ENCODE measurements at regions not wholly inside any gene's neighbourhood (a gene's known extent, or its start where the extent isn't known, plus 50 kb on each side); places are given as distances from the start of the nearest gene placed in this dataset.

DNA sequence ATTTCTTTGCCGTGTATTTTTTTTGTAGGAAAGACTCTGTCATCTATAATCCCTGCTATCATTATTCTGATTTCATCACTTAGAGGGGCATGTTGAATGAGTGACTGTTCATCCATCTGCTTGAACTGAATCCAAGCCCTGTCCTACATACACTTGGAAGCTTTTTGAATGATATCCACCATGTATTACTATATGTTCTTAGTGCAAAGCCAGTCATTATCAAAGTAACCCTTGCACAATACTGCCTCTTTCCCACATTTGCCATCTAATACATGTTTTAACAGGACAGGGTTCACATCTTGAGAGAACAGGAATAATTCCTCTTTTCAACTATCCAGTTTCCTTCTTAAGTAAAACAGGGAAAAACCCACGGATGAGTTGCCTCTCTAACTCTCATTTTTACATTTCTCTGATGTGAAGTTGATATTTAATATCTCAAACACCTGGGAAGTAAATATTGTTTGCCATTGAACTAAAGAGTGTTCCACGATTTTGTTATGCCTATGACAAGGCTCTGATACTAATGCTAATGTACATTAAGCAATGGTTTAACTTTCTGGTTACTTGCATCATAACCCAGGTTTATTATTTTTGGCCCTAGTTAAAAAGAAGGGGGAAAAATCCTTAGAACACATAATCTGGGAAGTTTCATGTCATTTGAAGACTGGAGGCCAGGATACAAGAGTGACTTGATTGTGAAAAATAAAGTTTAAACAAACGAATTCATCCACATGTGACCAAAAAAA is 103.7 kb upstream of the TARS1 start:
- Histone ChIP-seq H2AFZ (ENCODE audit: low read depth, low read length) (no peak overlapping the region), H3K36me3 (ENCODE audit: insufficient read depth, low read length) (no peaks in the 10 kb centered on the region), H3K27me3 (ENCODE audit: insufficient read depth, low read length) (no peaks in the 10 kb centered on the region), H3K4me2 (ENCODE audit: low read length) (peak overlapping the region; percentile 3), H4K20me1 (ENCODE audit: insufficient read depth, low read length) (no peaks in the 10 kb centered on the region), H3K4me1 (ENCODE audit: insufficient read depth, low read length) (no peaks in the 10 kb centered on the region), H3K9me3 (ENCODE audit: insufficient read depth, low read depth, low read length) (no peaks in the 10 kb centered on the region), H3K27ac (ENCODE audit: low read depth, low read length) (no peak overlapping the region), H3K9ac (ENCODE audit: low read length) (no peak overlapping the region), H3K4me3 (ENCODE audit: insufficient read depth, low read depth, low read length) (no peak overlapping the region), H3K79me2 (ENCODE audit: insufficient read depth, low read length) (no peaks in the 10 kb centered on the region)
- no peaks in the 10 kb centered on the region for H3K36me3 Mint-ChIP-seq (ENCODE audit: low read depth, unreplicated experiment)
- no peaks in the 10 kb centered on the region for H3K9me3 Mint-ChIP-seq (ENCODE audit: unreplicated experiment)
- peak; percentile 84 for FAIRE-seq
- no peak overlapping the region for H3K4me3 Mint-ChIP-seq (ENCODE audit: unreplicated experiment)
- no peak for TF ChIP-seq EZH2 (IDR thresholded peaks at IDR 0.05; ENCODE audit: insufficient read depth, low read length)
- H3K27me3 Mint-ChIP-seq (ENCODE audit: low read depth, unreplicated experiment): no peaks in the 10 kb centered on the region
- no peaks in the 10 kb centered on the region for H3K4me1 Mint-ChIP-seq (ENCODE audit: low read depth, unreplicated experiment)
- DNase-seq (ENCODE audit: low read depth): peak; percentile 49
- no peak overlapping the region for H3K27ac Mint-ChIP-seq (ENCODE audit: unreplicated experiment)

DNA sequence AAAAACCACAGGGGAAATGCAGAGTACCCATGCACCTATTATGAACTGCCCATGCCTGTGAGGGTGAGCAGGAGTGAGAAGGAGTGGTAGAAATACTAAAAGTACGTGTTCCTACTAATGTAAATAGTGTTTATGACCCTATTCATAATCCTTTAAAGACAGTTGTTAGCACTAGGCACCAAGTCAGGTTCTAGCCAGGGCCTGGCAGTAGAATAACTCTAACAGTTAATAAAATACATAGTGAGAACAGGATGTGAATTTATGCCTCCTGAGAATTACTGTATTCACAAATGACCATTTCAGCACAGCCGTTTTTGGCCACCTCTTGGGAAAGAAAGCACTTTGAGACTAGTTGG is 103.2 kb upstream of the TARS1 start:
- no peak overlapping the region for H3K9ac ChIP-seq (ENCODE audit: low read length)
- H3K9me3 Mint-ChIP-seq (ENCODE audit: unreplicated experiment): no peaks in the 10 kb centered on the region
- FAIRE-seq: no peak
- H3K27ac Mint-ChIP-seq (ENCODE audit: unreplicated experiment): no peak overlapping the region
- no peaks in the 10 kb centered on the region for H3K27me3 Mint-ChIP-seq (ENCODE audit: low read depth, unreplicated experiment)
- no peak overlapping the region for H3K4me3 ChIP-seq (ENCODE audit: insufficient read depth, low read depth, low read length)
- no peak for DNase-seq (ENCODE audit: low read depth)
- no peaks in the 10 kb centered on the region for H3K27me3 ChIP-seq (ENCODE audit: insufficient read depth, low read length)
- H3K4me3 Mint-ChIP-seq (ENCODE audit: unreplicated experiment): no peak overlapping the region
- H2AFZ ChIP-seq (ENCODE audit: low read depth, low read length): no peak overlapping the region
- no peaks in the 10 kb centered on the region for H3K36me3 Mint-ChIP-seq (ENCODE audit: low read depth, unreplicated experiment)
- no peak overlapping the region for H3K27ac ChIP-seq (ENCODE audit: low read depth, low read length)
- no peaks in the 10 kb centered on the region for H3K36me3 ChIP-seq (ENCODE audit: insufficient read depth, low read length)
- H4K20me1 ChIP-seq (ENCODE audit: insufficient read depth, low read length): no peaks in the 10 kb centered on the region
- H3K4me2 ChIP-seq (ENCODE audit: low read length): no peak overlapping the region
- no peak for TF ChIP-seq EZH2 (IDR thresholded peaks at IDR 0.05; ENCODE audit: insufficient read depth, low read length)
- TF ChIP-seq, protein P1, sequence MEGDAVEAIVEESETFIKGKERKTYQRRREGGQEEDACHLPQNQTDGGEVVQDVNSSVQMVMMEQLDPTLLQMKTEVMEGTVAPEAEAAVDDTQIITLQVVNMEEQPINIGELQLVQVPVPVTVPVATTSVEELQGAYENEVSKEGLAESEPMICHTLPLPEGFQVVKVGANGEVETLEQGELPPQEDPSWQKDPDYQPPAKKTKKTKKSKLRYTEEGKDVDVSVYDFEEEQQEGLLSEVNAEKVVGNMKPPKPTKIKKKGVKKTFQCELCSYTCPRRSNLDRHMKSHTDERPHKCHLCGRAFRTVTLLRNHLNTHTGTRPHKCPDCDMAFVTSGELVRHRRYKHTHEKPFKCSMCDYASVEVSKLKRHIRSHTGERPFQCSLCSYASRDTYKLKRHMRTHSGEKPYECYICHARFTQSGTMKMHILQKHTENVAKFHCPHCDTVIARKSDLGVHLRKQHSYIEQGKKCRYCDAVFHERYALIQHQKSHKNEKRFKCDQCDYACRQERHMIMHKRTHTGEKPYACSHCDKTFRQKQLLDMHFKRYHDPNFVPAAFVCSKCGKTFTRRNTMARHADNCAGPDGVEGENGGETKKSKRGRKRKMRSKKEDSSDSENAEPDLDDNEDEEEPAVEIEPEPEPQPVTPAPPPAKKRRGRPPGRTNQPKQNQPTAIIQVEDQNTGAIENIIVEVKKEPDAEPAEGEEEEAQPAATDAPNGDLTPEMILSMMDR (IDR thresholded peaks at IDR 0.05; ENCODE audit: insufficient read depth, low read depth, low read length): no peak
- H3K4me1 Mint-ChIP-seq (ENCODE audit: low read depth, unreplicated experiment): no peaks in the 10 kb centered on the region
- no peaks in the 10 kb centered on the region for H3K4me1 ChIP-seq (ENCODE audit: insufficient read depth, low read length)
- no peaks in the 10 kb centered on the region for H3K9me3 ChIP-seq (ENCODE audit: insufficient read depth, low read depth, low read length)
- no peaks in the 10 kb centered on the region for H3K79me2 ChIP-seq (ENCODE audit: insufficient read depth, low read length)

DNA sequence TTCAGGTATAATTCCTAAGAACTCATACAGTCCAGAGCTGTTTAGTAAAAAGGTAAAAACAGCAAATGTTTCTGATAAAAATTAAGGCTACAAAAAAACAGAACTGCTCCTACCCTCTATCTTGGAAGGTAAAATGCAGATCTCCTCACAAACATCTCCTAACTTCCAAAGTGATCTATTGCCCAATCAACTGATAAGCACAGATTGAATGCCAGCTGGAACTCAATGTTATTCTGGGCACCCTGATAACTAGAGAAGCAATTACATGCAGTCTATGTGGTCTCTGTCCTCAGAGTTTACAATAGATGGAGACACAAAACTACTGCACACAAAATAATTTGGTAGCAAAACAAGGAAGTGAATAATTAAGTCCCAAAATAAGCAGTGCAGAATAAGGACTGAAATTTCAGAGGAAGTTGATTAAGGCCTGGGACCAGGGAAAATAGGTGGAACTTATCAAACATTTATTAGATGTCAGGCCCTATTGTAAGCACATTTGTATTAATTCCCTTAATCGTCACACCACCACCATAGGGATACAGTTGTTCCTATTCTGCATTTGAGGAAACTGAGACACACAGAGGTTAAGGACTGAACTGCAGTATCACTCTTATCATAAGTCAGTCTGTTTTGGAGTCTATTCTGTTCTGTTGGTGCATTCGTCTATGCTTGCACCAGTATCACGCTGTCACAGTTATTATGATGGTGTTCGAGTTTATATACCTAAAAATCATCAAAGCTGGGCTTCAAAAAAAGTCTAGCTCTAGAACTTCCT is 102.2 kb upstream of the TARS1 start:
- Histone ChIP-seq H3K4me2 (ENCODE audit: low read length) (no peak overlapping the region), H3K4me1 (ENCODE audit: insufficient read depth, low read length) (no peaks in the 10 kb centered on the region), H3K4me3 (ENCODE audit: insufficient read depth, low read depth, low read length) (no peak overlapping the region), H2AFZ (ENCODE audit: low read depth, low read length) (no peak overlapping the region), H4K20me1 (ENCODE audit: insufficient read depth, low read length) (no peaks in the 10 kb centered on the region), H3K9me3 (ENCODE audit: insufficient read depth, low read depth, low read length) (no peaks in the 10 kb centered on the region), H3K9ac (ENCODE audit: low read length) (no peak overlapping the region), H3K36me3 (ENCODE audit: insufficient read depth, low read length) (no peaks in the 10 kb centered on the region), H3K27ac (ENCODE audit: low read depth, low read length) (no peak overlapping the region), H3K27me3 (ENCODE audit: insufficient read depth, low read length) (no peaks in the 10 kb centered on the region), H3K79me2 (ENCODE audit: insufficient read depth, low read length) (no peaks in the 10 kb centered on the region)
- no peaks in the 10 kb centered on the region for H3K27me3 Mint-ChIP-seq (ENCODE audit: low read depth, unreplicated experiment)
- H3K4me1 Mint-ChIP-seq (ENCODE audit: low read depth, unreplicated experiment): peaks cover 8% of the 10 kb centered on the region
- H3K36me3 Mint-ChIP-seq (ENCODE audit: low read depth, unreplicated experiment): no peaks in the 10 kb centered on the region
- TF ChIP-seq, protein P1 (IDR thresholded peaks at IDR 0.05; ENCODE audit: insufficient read depth, low read depth, low read length): no peak
- no peak for TF ChIP-seq EZH2 (IDR thresholded peaks at IDR 0.05; ENCODE audit: insufficient read depth, low read length)
- peak; percentile 80 for FAIRE-seq
- H3K4me3 Mint-ChIP-seq (ENCODE audit: unreplicated experiment): no peak overlapping the region
- no peak overlapping the region for H3K27ac Mint-ChIP-seq (ENCODE audit: unreplicated experiment)
- no peaks in the 10 kb centered on the region for H3K9me3 Mint-ChIP-seq (ENCODE audit: unreplicated experiment)
- no peak for DNase-seq (ENCODE audit: low read depth)
